Ovary (tissue), 7 donors: ENCODE measurements at regions not wholly inside any gene's neighbourhood (a gene's known extent, or its start where the extent isn't known, plus 50 kb on each side); places are given as distances from the start of the nearest gene placed in this dataset.

Experiments
- DNase-seq, 5 donors: peaks; one replicate each; pipeline ENCODE4 v3.0.0-alpha.2; 2019 to 2020
- H3K27ac ChIP-seq, 2 donors: fragments of 200-600 bp; one replicate each; pipeline versions ENCODE4 v1.5.1 to v1.8.0; 2019 to 2022
- H3K27me3 ChIP-seq: fragments of 200-600 bp; one replicate; pipeline ENCODE4 v1.8.0; 2022
- H3K36me3 ChIP-seq: fragments of 200-600 bp; sonication (generic); one replicate; pipeline ENCODE4 v1.5.1; 2019
- H3K4me1 ChIP-seq: one replicate; pipeline ENCODE4 v1.8.1; 2013; ENCODE audit warnings: mild to moderate bottlenecking, moderate library complexity; ENCODE audit not compliant: insufficient read depth
- H3K4me3 ChIP-seq: fragments of 200-600 bp; sonication (generic); one replicate; pipeline ENCODE4 v1.5.1; 2017
- H3K9me3 ChIP-seq, 2 donors: fragments of 200-600 bp in 1 of 2; sonication (generic) in 1 of 2; one replicate each; pipeline versions ENCODE4 v1.5.1 to v1.8.1; 2013 to 2019; ENCODE audit warnings: mild to moderate bottlenecking in 1 of 2, moderate library complexity in 1 of 2
- EP300 ChIP-seq: sonication (generic); formaldehyde crosslinking; IDR thresholded peaks from one replicate; pipeline ENCODE4 v1.6.1; 2017; ENCODE audit warnings: antibody characterized with exemption
- POLR2A ChIP-seq: fragments of 450-650 bp; IDR thresholded peaks from one replicate; pipeline ENCODE4 v1.6.1; 2017; ENCODE audit warnings: antibody characterized with exemption, mild to moderate bottlenecking, moderate library complexity
- WGBS, 3 donors: extraction: QIAGEN DNeasy Blood & Tissue Kit in 1 of 3; methylation state at CpG; one replicate each; pipeline versions ENCODE4 v1.1.5 to v1.1.7; 2013 to 2017; 5-methylcytosine and 5-hydroxymethylcytosine counted together
- intact Hi-C, 4 donors: fragments of 100-400 bp; cut with DNase I; formaldehyde crosslinking; loops; one replicate each; pipeline versions ENCODE4 v1.11.0 to v1.15.1; 2022 to 2023
- TF ChIP-seq, protein P1 (sequence below), 3 donors: fragments of 450-650 bp in 2 of 3; fragments of 200-600 bp in 1 of 3; IDR thresholded peaks; one replicate each; pipeline versions ENCODE4 v1.5.1 to v1.8.0; 2016 to 2022; ENCODE audit warnings: antibody characterized with exemption in 3 of 3, mild to moderate bottlenecking in 1 of 3
- donor health status: DM: no; HTN: no; CAD: no; lungs with moderate emphysema.
- donor health status: DM: no; HTN: no; CAD: no.
- donor health status: Bipolar disorder and iron deficiency.
- donor health status: DM: no; HTN: no; CAD: no.
- donor health status: DM: yes; HTN: yes; CAD: no.

DNA sequence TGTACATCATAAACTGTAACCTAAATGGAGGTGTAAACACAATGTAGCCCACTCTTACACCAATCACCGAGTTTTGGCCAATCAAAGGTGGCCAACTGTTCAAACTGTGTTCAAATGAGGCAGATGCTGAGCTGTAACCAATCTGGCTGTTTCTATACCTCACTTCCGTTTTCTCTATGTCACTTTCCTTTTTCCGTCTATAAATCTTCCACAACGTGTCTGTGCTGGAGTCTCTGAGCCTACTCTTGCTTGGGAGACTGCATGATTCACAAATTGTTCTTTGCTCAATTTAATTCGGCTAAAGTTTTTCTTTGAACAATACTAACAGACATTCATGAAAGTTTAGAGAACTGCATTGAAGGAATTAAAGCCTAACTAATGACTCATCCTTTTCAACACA lies 547.1 kb upstream of the USP15 start:
- H3K4me3 ChIP-seq, result no peak overlapping the region
- intact Hi-C loops, result no loop called here
- H3K27ac ChIP-seq, result no peak overlapping the region
- WGBS, 3 donors, result 58 to 61% (median 59%) methylated on average over 5 of the region's 5 CpGs
- H3K4me1 ChIP-seq, result no peaks in the 10 kb centered on the region
- H3K36me3 ChIP-seq, result no peaks in the 10 kb centered on the region
- TF ChIP-seq EP300, result no peak
- DNase-seq, result no peak
- no peaks in the 10 kb centered on the region for H3K9me3 ChIP-seq
- H3K27me3 ChIP-seq, result no peaks in the 10 kb centered on the region

DNA sequence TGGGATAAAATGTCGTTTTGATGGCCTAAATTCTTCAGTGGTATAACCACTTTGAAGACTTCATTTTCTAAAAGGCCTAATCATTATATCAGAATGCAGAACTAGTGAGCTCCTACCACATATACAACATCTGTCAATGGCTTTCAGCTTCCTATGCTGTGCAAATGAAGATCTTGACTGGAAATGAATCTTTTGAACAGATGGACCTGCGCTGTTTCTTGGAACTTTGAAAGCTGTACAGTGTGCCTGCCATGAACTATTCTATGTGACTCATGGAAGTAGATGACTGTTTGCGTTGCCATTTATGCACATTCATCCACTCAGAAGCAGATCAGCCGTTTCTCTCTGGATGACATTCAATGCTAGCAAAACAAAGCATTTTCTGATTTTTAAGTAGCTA lies 542.2 kb upstream of the USP15 start:
- 61 to 81% (median 74%) methylated on average over 4 of the region's 4 CpGs for WGBS, 3 donors
- intact Hi-C loops, result no loop called here
- TF ChIP-seq POLR2A (no peak), EP300 (no peak)
- TF ChIP-seq, protein P1, sequence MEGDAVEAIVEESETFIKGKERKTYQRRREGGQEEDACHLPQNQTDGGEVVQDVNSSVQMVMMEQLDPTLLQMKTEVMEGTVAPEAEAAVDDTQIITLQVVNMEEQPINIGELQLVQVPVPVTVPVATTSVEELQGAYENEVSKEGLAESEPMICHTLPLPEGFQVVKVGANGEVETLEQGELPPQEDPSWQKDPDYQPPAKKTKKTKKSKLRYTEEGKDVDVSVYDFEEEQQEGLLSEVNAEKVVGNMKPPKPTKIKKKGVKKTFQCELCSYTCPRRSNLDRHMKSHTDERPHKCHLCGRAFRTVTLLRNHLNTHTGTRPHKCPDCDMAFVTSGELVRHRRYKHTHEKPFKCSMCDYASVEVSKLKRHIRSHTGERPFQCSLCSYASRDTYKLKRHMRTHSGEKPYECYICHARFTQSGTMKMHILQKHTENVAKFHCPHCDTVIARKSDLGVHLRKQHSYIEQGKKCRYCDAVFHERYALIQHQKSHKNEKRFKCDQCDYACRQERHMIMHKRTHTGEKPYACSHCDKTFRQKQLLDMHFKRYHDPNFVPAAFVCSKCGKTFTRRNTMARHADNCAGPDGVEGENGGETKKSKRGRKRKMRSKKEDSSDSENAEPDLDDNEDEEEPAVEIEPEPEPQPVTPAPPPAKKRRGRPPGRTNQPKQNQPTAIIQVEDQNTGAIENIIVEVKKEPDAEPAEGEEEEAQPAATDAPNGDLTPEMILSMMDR (IDR thresholded peaks at IDR 0.05), result no peak

DNA sequence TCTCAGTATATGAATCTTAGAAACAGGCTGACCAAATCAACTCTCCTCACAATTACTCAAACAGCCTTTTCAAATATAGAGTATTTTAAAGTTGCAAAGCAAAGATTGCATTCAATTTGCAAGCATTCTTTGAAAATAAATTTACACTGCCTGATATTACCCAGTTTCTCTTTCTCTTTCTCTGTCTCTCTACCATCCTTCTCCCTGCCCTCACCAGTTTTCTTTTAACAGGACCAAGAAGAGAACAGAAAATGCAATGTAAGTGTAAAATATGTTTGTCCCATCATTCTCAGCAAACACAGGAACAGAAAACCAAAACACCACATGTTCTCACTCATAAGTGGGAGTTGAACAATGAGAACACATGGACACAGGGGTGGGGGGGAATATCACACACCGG lies 520.3 kb upstream of the USP15 start:
- H3K27me3 ChIP-seq, result no peaks in the 10 kb centered on the region
- no peaks in the 10 kb centered on the region for H3K9me3 ChIP-seq
- TF ChIP-seq, protein P1 (IDR thresholded peaks at IDR 0.05), result no peak
- TF ChIP-seq EP300, result no peak
- H3K4me3 ChIP-seq, result no peak overlapping the region
- no peak overlapping the region for H3K27ac ChIP-seq
- intact Hi-C loops, result no loop called here
- WGBS, 3 donors, result 7 to 20% (median 12%) methylated on average over 1 of the region's 1 CpG
- H3K4me1 ChIP-seq, result no peaks in the 10 kb centered on the region
- DNase-seq, result no peak
- no peaks in the 10 kb centered on the region for H3K36me3 ChIP-seq

More for the DNA sequence above, 542.2 kb upstream of the USP15 start:
- no peaks in the 10 kb centered on the region for H3K4me1 ChIP-seq
- no peak for DNase-seq
- H3K27me3 ChIP-seq, result no peaks in the 10 kb centered on the region
- no peak overlapping the region for H3K4me3 ChIP-seq
- H3K9me3 ChIP-seq, result no peaks in the 10 kb centered on the region
- H3K36me3 ChIP-seq, result no peaks in the 10 kb centered on the region
- no peak overlapping the region for H3K27ac ChIP-seq

GRCh38 chr12:61750604-61751003 lies 509.6 kb upstream of the USP15 start:
- intact Hi-C loops, result no loop called here
- no peaks in the 10 kb centered on the region for H3K9me3 ChIP-seq
- H3K36me3 ChIP-seq, result no peaks in the 10 kb centered on the region
- no peak overlapping the region for H3K27ac ChIP-seq
- TF ChIP-seq EP300, result no peak
- TF ChIP-seq, protein P1 (IDR thresholded peaks at IDR 0.05), result no peak
- no peak for TF ChIP-seq POLR2A
- no peak for DNase-seq
- 91 to 97% (median 94%) methylated on average over 1 of the region's 1 CpG for WGBS, 3 donors
- H3K4me1 ChIP-seq, result no peaks in the 10 kb centered on the region
- H3K27me3 ChIP-seq, result no peaks in the 10 kb centered on the region
- H3K4me3 ChIP-seq, result no peak overlapping the region

GRCh38 chr12:61754214-61754613 lies 506.0 kb upstream of the USP15 start:
- H3K27me3 ChIP-seq, result no peaks in the 10 kb centered on the region
- H3K36me3 ChIP-seq, result no peaks in the 10 kb centered on the region
- 93 to 98% (median 98%) methylated on average over 1 of the region's 1 CpG for WGBS, 3 donors
- no peaks in the 10 kb centered on the region for H3K9me3 ChIP-seq
- no peak for DNase-seq
- H3K4me3 ChIP-seq, result no peak overlapping the region
- TF ChIP-seq POLR2A, result no peak
- no peaks in the 10 kb centered on the region for H3K4me1 ChIP-seq
- intact Hi-C loops, result no loop called here
- no peak overlapping the region for H3K27ac ChIP-seq
